HEK293T (cell line): ENCODE measurements at regions not wholly inside any gene's neighbourhood (a gene's known extent, or its start where the extent isn't known, plus 50 kb on each side); places are given as distances from the start of the nearest gene placed in this dataset.
"Not testable (repeated sequence)": the region's sequence is repeated elsewhere in the genome, so short reads cannot be mapped to it uniquely, and the experiment has no call there.

Experiments
- BHLHE40 ChIP-seq: fragments of 450-650 bp; IDR thresholded peaks from 2 replicates; pipeline ENCODE4 v1.6.1; 2016; ENCODE audit warnings: mild to moderate bottlenecking, moderate library complexity, borderline replicate concordance
- ELF4 ChIP-seq: fragments of 450-650 bp; IDR thresholded peaks from 2 replicates; pipeline ENCODE4 v1.6.1; 2017; ENCODE audit warnings: antibody characterized with exemption
- FOXA1 ChIP-seq: fragments of 450-650 bp; IDR thresholded peaks from 2 replicates; pipeline ENCODE4 v1.6.1; 2016; ENCODE audit warnings: mild to moderate bottlenecking
- HDGF ChIP-seq: fragments of 450-650 bp; IDR thresholded peaks from 2 replicates; pipeline ENCODE4 v1.6.1; 2017; ENCODE audit warnings: antibody characterized with exemption, borderline replicate concordance
- L3MBTL2 ChIP-seq: fragments of 450-650 bp; conservative IDR thresholded peaks from 2 replicates; pipeline ENCODE4 v1.6.1; 2016; ENCODE audit warnings: mild to moderate bottlenecking
- LEF1 ChIP-seq: fragments of 450-650 bp; IDR thresholded peaks from 2 replicates; pipeline ENCODE4 v1.6.1; 2017; ENCODE audit warnings: mild to moderate bottlenecking, borderline replicate concordance
- SP1 ChIP-seq: fragments of 450-650 bp; IDR thresholded peaks from 2 replicates; pipeline ENCODE4 v1.6.1; 2017
- TARDBP ChIP-seq: fragments of 450-650 bp; IDR thresholded peaks from 2 replicates; pipeline ENCODE4 v1.6.1; 2016

DNA sequence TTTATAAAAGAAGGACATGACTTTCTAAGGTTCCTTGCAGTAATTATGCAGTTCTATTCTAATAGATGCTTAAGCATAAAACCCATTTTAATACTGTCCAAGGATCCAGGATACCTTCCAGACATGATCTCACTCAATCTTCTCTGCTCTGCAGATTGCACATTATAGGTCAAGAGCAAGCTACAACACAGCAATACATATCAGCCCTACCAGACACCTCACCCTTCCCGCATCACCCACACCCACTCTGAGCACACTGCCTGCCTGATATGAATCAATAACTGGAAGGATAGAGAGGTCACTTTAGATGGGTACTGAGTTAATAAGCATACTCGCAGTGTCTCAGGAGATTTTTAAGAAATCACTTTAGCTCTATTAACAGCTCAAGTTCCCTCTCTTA is 166.5 kb upstream of the NBPF9 start:
- TF ChIP-seq TARDBP, SP1, HDGF, L3MBTL2, BHLHE40, ELF4, LEF1, FOXA1: not testable (repeated sequence)
